Subcutaneous abdominal adipose tissue (tissue), 5 donors: ENCODE measurements at regions not wholly inside any gene's neighbourhood (a gene's known extent, or its start where the extent isn't known, plus 50 kb on each side); places are given as distances from the start of the nearest gene placed in this dataset.

Experiments
- H3K27ac ChIP-seq: one replicate; pipeline ENCODE4 v1.7.0; 2013; ENCODE audit warnings: low read depth, mild to moderate bottlenecking, inconsistent platforms, low read length, moderate library complexity
- H3K27me3 ChIP-seq, 5 donors: one replicate each; pipeline ENCODE4 v1.7.0; 2013; ENCODE audit warnings: low read length in 5 of 5, inconsistent platforms in 1 of 5; ENCODE audit not compliant: control insufficient read depth in 5 of 5, insufficient read depth in 4 of 5
- H3K36me3 ChIP-seq, 5 donors: one replicate each; pipeline ENCODE4 v1.7.0; 2013; ENCODE audit warnings: low read length in 5 of 5; ENCODE audit not compliant: control insufficient read depth in 5 of 5, insufficient read depth in 5 of 5
- H3K4me1 ChIP-seq, 5 donors: one replicate each; pipeline ENCODE4 v1.7.0; 2013; ENCODE audit warnings: low read length in 5 of 5, mild to moderate bottlenecking in 3 of 5, moderate library complexity in 1 of 5; ENCODE audit not compliant: control insufficient read depth in 5 of 5, insufficient read depth in 5 of 5
- H3K4me3 ChIP-seq, 5 donors: one replicate each; pipeline ENCODE4 v1.7.0; 2013; ENCODE audit warnings: low read length in 5 of 5, low read depth in 1 of 5
- H3K9ac ChIP-seq, 5 donors: one replicate each; pipeline ENCODE4 v1.7.0; 2013; ENCODE audit warnings: low read length in 5 of 5, mild to moderate bottlenecking in 4 of 5, moderate library complexity in 3 of 5
- H3K9me3 ChIP-seq, 5 donors: one replicate each; pipeline ENCODE4 v1.7.0; 2013; ENCODE audit warnings: low read length in 5 of 5; ENCODE audit not compliant: control insufficient read depth in 5 of 5
- donor health status: healthy.
- donor health status: healthy.
- donor health status: healthy.
- donor health status: healthy.
- donor health status: healthy.

GRCh38 chr3:101099791-101100190 lies 106.6 kb upstream of the ABI3BP start:
- Histone ChIP-seq H3K4me3 (no peak overlapping the region), H3K9ac (no peak overlapping the region), H3K27me3 (no peaks in the 10 kb centered on the region), H3K36me3 (no peaks in the 10 kb centered on the region), H3K4me1 (no peaks in the 10 kb centered on the region), H3K9me3 (no peaks in the 10 kb centered on the region), H3K27ac (no peak overlapping the region)

DNA sequence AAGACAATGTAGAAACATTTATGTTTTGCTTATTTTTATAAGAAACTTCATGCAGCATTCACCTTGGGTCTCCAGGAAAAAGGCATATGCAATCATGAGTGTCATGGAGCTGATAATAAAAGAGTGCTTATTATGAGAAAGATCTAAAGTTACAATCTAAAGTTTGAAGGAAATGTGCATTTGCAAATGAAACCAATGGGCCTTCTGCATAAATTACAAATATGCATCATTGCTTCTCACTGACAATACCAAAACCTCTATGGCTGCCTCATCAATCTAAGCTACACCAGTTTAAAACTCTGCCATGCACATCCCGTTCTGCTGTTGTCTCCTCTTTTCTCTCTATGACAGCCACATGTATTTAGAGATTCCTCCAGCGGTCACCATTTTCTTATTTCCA lies 103.2 kb upstream of the ABI3BP start:
- Histone ChIP-seq H3K27ac (no peak overlapping the region), H3K9ac (no peak overlapping the region), H3K27me3 (no peaks in the 10 kb centered on the region), H3K9me3 (no peaks in the 10 kb centered on the region), H3K4me3 (no peak overlapping the region), H3K36me3 (no peaks in the 10 kb centered on the region), H3K4me1 (no peaks in the 10 kb centered on the region)

GRCh38 chr3:101095693-101096430 lies 102.6 kb upstream of the ABI3BP start:
- H3K9ac ChIP-seq = no peak overlapping the region
- H3K27ac ChIP-seq = no peak overlapping the region
- H3K27me3 ChIP-seq = no peaks in the 10 kb centered on the region
- H3K36me3 ChIP-seq = no peaks in the 10 kb centered on the region
- H3K4me3 ChIP-seq = no peak overlapping the region
- no peaks in the 10 kb centered on the region for H3K9me3 ChIP-seq
- no peaks in the 10 kb centered on the region for H3K4me1 ChIP-seq

- Histone ChIP-seq H3K27ac (no peak overlapping the region), H3K4me1 (no peaks in the 10 kb centered on the region), H3K27me3 (no peaks in the 10 kb centered on the region), H3K4me3 (no peak overlapping the region), H3K9ac (no peak overlapping the region), H3K36me3 (no peaks in the 10 kb centered on the region), H3K9me3 (no peaks in the 10 kb centered on the region)
Observed at GRCh38 chr3:101091489-101091888, 98.3 kb upstream of the ABI3BP start.

DNA sequence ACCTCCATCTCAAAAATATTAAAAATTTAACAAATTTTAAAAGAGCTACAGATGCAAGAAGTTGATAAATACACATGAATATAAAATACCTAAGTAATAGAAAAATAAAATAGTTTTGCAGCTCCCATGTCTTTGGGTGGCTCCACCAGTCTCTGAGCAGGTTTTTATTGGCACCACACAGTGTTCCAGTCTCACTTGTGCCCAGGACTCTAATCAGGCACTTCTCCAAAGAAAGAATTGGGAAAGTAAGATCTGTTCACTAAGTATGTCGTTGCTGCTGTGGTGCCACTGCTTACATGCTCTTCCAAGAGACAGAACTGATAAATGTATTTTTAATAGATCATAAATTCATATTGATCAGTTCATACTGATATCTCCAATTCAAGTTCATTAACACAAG lies 92.5 kb upstream of the ABI3BP start:
- no peaks in the 10 kb centered on the region for H3K27me3 ChIP-seq
- H3K9me3 ChIP-seq = no peaks in the 10 kb centered on the region
- no peak overlapping the region for H3K4me3 ChIP-seq

DNA sequence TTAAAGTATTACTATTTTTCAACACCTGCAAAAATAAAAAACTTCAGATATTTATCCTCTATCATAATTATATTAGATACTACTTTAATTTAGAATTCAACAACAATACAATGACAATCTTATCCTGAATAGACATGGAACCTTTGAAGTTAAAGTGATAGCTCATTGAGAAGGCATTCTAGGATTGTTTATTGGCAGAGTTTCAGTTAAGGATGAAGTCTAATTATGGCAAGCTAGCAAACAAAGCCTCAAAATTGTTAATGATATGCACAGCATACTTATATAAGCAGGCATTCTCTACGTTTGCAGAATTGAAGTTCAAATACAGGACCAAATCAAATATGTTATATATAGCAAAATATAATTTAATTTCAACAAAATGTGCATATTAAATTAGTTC lies 91.2 kb upstream of the ABI3BP start:
- Histone ChIP-seq H3K9me3 (no peaks in the 10 kb centered on the region), H3K4me3 (no peak overlapping the region), H3K27me3 (no peaks in the 10 kb centered on the region), H3K4me1 (no peaks in the 10 kb centered on the region), H3K27ac (no peak overlapping the region), H3K9ac (no peak overlapping the region), H3K36me3 (no peaks in the 10 kb centered on the region)

More for the DNA sequence above, 92.5 kb upstream of the ABI3BP start:
- Histone ChIP-seq H3K4me1 (no peaks in the 10 kb centered on the region), H3K36me3 (no peaks in the 10 kb centered on the region), H3K9ac (no peak overlapping the region), H3K27ac (no peak overlapping the region)

GRCh38 chr3:101081999-101082398 lies 88.8 kb upstream of the ABI3BP start:
- no peaks in the 10 kb centered on the region for H3K9me3 ChIP-seq
- no peaks in the 10 kb centered on the region for H3K36me3 ChIP-seq
- H3K27ac ChIP-seq = no peak overlapping the region
- no peak overlapping the region for H3K9ac ChIP-seq
- no peak overlapping the region for H3K4me3 ChIP-seq
- H3K27me3 ChIP-seq = no peaks in the 10 kb centered on the region
- no peaks in the 10 kb centered on the region for H3K4me1 ChIP-seq

DNA sequence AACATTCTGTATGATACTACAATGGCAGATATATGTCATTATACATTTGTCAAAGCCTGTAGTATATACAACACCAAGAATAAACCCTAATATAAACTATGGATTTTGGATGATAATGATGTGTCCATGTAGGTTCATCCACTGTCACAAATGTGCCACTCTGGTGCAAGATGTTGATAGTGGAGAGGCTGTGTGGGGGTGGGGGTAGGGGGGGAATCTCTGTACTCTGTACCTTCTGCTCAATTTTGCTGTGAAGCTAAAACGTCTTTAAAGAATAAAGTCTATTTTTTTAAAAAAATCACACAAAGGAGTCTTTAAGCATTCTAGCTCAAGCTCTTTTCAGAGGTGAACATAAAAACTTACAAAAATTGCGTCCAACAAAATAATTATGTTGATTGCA lies 88.2 kb upstream of the ABI3BP start:
- no peaks in the 10 kb centered on the region for H3K27me3 ChIP-seq
- no peak overlapping the region for H3K27ac ChIP-seq
- H3K9me3 ChIP-seq = no peaks in the 10 kb centered on the region
- H3K36me3 ChIP-seq = no peaks in the 10 kb centered on the region
- H3K4me1 ChIP-seq = no peaks in the 10 kb centered on the region
- H3K4me3 ChIP-seq = no peak overlapping the region
- H3K9ac ChIP-seq = no peak overlapping the region

DNA sequence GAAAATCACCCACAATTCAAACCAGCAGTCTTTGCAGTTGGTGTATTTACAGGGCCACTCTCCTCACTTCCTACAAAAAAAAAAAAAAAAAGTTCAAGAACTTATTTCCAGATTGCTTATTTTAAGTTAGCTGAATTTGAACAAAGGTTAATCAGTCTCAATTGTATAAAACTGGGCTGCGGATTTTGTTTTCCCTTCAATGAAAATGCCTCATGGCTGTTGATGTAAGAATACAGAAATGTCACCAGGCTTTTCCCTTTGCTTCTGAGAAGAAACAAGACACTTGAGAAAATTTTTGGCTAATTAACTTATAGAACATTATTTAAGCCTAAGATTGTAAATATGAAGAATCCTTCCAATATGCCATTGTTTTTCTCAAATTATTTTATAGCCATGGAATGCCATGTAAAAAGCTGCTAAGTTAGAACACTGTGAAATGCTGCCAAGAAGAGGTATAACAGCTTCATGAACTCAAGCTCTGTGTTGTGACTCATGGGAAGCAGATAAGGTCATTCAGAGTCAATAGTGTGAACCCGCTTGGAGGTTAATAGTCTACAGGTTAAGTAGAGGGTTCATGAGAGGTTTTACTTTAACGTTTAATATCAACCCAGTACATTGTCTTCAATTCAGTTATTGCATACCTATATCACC lies 84.3 kb upstream of the ABI3BP start:
- no peak overlapping the region for H3K27ac ChIP-seq
- H3K9ac ChIP-seq = no peak overlapping the region
- no peaks in the 10 kb centered on the region for H3K4me1 ChIP-seq
- no peak overlapping the region for H3K4me3 ChIP-seq
- no peaks in the 10 kb centered on the region for H3K27me3 ChIP-seq
- no peaks in the 10 kb centered on the region for H3K36me3 ChIP-seq
- H3K9me3 ChIP-seq = peaks cover 0 to 3% (median 0%) of the 10 kb centered on the region in 5 donors

GRCh38 chr3:101074518-101074917 lies 81.3 kb upstream of the ABI3BP start:
- H3K27me3 ChIP-seq = no peaks in the 10 kb centered on the region
- H3K4me3 ChIP-seq = no peak overlapping the region
- H3K9ac ChIP-seq = no peak overlapping the region
- H3K36me3 ChIP-seq = no peaks in the 10 kb centered on the region
- H3K9me3 ChIP-seq = peaks cover 0 to 3% (median 0%) of the 10 kb centered on the region in 5 donors
- no peak overlapping the region for H3K27ac ChIP-seq
- H3K4me1 ChIP-seq = peaks cover 0 to 6% (median 0%) of the 10 kb centered on the region in 5 donors
